ENCODE measurements at regions not wholly inside any gene's neighbourhood (a gene's known extent, or its start where the extent isn't known, plus 50 kb on each side); places are given as distances from the start of the nearest gene placed in this dataset.

DNA sequence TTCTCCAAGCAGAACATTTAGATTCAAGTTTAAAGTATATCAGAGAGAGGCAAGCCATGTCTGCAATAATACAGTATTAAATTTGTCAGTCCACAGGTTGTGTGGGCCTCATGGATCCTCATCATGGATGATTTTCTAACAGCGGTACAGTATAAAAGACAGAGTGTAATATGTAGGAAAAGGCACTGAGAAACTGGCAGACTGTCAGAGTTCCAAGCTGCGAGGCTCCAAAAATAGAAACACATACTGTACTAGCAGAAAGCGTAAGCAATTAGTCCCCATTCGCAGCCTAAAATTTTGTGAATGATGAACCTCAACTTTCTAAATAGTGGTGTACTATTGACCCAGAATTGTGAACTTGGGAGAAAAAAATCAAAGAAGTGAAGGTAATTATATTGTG is 933.3 kb downstream of the XPNPEP1 start:
- Histone ChIP-seq H3K9me2 (replicated peaks; ENCODE audit: insufficient read depth, low read length) (no peaks in the 10 kb centered on the region), H3K27ac (ENCODE audit: low read depth, low read length) (no peak overlapping the region), H3K27me3 (ENCODE audit: low read length) (no peaks in the 10 kb centered on the region), H2AFZ (ENCODE audit: low read depth, low read length, severe bottlenecking) (no peak overlapping the region), H3K4me2 (ENCODE audit: low read depth, low read length, poor library complexity, severe bottlenecking) (no peak overlapping the region), H3K9ac (ENCODE audit: low read length) (no peak overlapping the region), H3K9me3 (ENCODE audit: insufficient read depth, low read length) (no peaks in the 10 kb centered on the region), H3K4me3 (ENCODE audit: insufficient read depth, low read length, poor library complexity, severe bottlenecking) (no peak overlapping the region), H3K36me3 (ENCODE audit: low read length) (no peaks in the 10 kb centered on the region), H3K79me2 (ENCODE audit: insufficient read depth, low read length) (no peaks in the 10 kb centered on the region), H3F3A (ENCODE audit: insufficient read depth) (no peaks in the 10 kb centered on the region), H4K20me1 (ENCODE audit: low read depth, low read length) (no peaks in the 10 kb centered on the region)
- TF ChIP-seq, protein P1, sequence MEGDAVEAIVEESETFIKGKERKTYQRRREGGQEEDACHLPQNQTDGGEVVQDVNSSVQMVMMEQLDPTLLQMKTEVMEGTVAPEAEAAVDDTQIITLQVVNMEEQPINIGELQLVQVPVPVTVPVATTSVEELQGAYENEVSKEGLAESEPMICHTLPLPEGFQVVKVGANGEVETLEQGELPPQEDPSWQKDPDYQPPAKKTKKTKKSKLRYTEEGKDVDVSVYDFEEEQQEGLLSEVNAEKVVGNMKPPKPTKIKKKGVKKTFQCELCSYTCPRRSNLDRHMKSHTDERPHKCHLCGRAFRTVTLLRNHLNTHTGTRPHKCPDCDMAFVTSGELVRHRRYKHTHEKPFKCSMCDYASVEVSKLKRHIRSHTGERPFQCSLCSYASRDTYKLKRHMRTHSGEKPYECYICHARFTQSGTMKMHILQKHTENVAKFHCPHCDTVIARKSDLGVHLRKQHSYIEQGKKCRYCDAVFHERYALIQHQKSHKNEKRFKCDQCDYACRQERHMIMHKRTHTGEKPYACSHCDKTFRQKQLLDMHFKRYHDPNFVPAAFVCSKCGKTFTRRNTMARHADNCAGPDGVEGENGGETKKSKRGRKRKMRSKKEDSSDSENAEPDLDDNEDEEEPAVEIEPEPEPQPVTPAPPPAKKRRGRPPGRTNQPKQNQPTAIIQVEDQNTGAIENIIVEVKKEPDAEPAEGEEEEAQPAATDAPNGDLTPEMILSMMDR (IDR thresholded peaks at IDR 0.05; ENCODE audit: insufficient read depth, low read length, poor library complexity, severe bottlenecking): no peak
- TF ChIP-seq EZH2phosphoT487 (conservative IDR thresholded peaks at IDR 0.05; ENCODE audit: low read length): no peak

DNA sequence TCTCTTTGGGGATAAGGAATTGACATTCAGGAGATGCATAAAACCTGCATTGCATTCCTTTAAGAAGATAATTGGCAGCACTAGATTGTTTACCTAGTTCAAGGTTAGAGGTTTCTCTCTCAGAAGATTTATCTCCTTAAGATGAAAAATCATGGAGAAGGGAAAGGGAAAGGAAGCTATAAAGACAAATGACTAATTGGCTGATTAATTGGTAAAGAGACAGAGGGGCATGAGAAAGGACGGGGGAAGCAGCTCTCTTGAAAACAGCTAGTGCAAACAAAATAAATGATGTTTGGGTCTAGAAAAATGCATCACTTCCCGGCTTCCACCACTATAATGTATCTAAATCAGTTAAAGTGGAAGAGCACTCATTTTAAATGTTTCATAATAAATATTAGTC is 941.2 kb downstream of the XPNPEP1 start:
- Histone ChIP-seq H3F3A (ENCODE audit: insufficient read depth) (no peaks in the 10 kb centered on the region), H3K9me3 (ENCODE audit: insufficient read depth, low read length) (no peaks in the 10 kb centered on the region), H3K36me3 (ENCODE audit: low read length) (no peaks in the 10 kb centered on the region), H4K20me1 (ENCODE audit: low read depth, low read length) (no peaks in the 10 kb centered on the region), H3K4me3 (ENCODE audit: insufficient read depth, low read length, poor library complexity, severe bottlenecking) (no peak overlapping the region), H3K79me2 (ENCODE audit: insufficient read depth, low read length) (no peaks in the 10 kb centered on the region), H2AFZ (ENCODE audit: low read depth, low read length, severe bottlenecking) (no peak overlapping the region), H3K27ac (ENCODE audit: low read depth, low read length) (no peak overlapping the region), H3K9me2 (replicated peaks; ENCODE audit: insufficient read depth, low read length) (no peaks in the 10 kb centered on the region), H3K4me2 (ENCODE audit: low read depth, low read length, poor library complexity, severe bottlenecking) (no peak overlapping the region), H3K9ac (ENCODE audit: low read length) (no peak overlapping the region), H3K27me3 (ENCODE audit: low read length) (no peaks in the 10 kb centered on the region)
- no peak for TF ChIP-seq EZH2phosphoT487 (conservative IDR thresholded peaks at IDR 0.05; ENCODE audit: low read length)
- TF ChIP-seq, protein P1 (IDR thresholded peaks at IDR 0.05; ENCODE audit: insufficient read depth, low read length, poor library complexity, severe bottlenecking): no peak

DNA sequence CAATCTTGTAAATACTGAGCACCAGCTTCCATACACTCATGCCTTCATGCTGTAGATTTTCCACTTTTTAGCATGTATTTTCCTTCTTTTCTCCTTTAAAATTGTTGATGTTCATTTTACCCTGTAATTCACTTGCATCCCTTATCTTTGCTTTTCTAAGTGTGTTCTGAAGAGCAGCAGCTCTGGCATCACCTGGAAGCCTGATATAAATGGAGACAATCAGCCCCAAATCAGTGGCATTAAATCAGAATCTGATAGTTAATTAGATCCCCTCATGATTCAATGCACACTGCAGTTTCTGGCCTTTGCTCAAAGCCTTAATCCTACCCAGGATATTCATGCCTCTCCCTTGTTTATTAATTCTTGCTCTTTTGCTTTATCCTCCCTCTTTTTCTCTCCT is 942.4 kb downstream of the XPNPEP1 start:
- H2AFZ ChIP-seq (ENCODE audit: low read depth, low read length, severe bottlenecking): no peak overlapping the region
- H4K20me1 ChIP-seq (ENCODE audit: low read depth, low read length): no peaks in the 10 kb centered on the region
- H3K36me3 ChIP-seq (ENCODE audit: low read length): no peaks in the 10 kb centered on the region
- no peak overlapping the region for H3K9ac ChIP-seq (ENCODE audit: low read length)
- no peaks in the 10 kb centered on the region for H3K27me3 ChIP-seq (ENCODE audit: low read length)
- H3K9me3 ChIP-seq (ENCODE audit: insufficient read depth, low read length): no peaks in the 10 kb centered on the region
- no peaks in the 10 kb centered on the region for H3K9me2 ChIP-seq (replicated peaks; ENCODE audit: insufficient read depth, low read length)
- H3K27ac ChIP-seq (ENCODE audit: low read depth, low read length): no peak overlapping the region
- no peak overlapping the region for H3K4me3 ChIP-seq (ENCODE audit: insufficient read depth, low read length, poor library complexity, severe bottlenecking)
- TF ChIP-seq, protein P1 (IDR thresholded peaks at IDR 0.05; ENCODE audit: insufficient read depth, low read length, poor library complexity, severe bottlenecking): no peak
- TF ChIP-seq EZH2phosphoT487 (conservative IDR thresholded peaks at IDR 0.05; ENCODE audit: low read length): no peak
- H3K79me2 ChIP-seq (ENCODE audit: insufficient read depth, low read length): no peaks in the 10 kb centered on the region
- H3K4me2 ChIP-seq (ENCODE audit: low read depth, low read length, poor library complexity, severe bottlenecking): no peak overlapping the region
- H3F3A ChIP-seq (ENCODE audit: insufficient read depth): no peaks in the 10 kb centered on the region
